Stimulated activated CD4-positive, alpha-beta T cell treated with anti-CD3 and anti-CD28 coated beads, Interleukin-15, amount 100 ng/mL, for 1 hour (primary cell): ENCODE measurements at regions not wholly inside any gene's neighbourhood (a gene's known extent, or its start where the extent isn't known, plus 50 kb on each side); places are given as distances from the start of the nearest gene placed in this dataset.

Experiments
- DNase-seq, 2 donors: peaks; one replicate each; pipeline ENCODE4 v3.0.0-alpha.2; 2020; ENCODE audit warnings: low read depth in 1 of 2, low spot score in 1 of 2

- no peak for DNase-seq
Observed at GRCh38 chr2:7826656-7827055, 855.2 kb upstream of the ID2 start.

GRCh38 chr2:7829241-7829640 lies 852.6 kb upstream of the ID2 start:
- DNase-seq = no peak

- DNase-seq = no peak
Observed at GRCh38 chr2:7830616-7831015, 851.2 kb upstream of the ID2 start.

GRCh38 chr2:7835151-7835550 lies 846.7 kb upstream of the ID2 start:
- DNase-seq = no peak

GRCh38 chr2:7835693-7836680 lies 845.9 kb upstream of the ID2 start:
- no peak for DNase-seq

GRCh38 chr2:7837237-7837760 lies 844.6 kb upstream of the ID2 start:
- no peak for DNase-seq

GRCh38 chr2:7838669-7839068 lies 843.2 kb upstream of the ID2 start:
- DNase-seq = no peak

GRCh38 chr2:7840651-7841380 lies 841.0 kb upstream of the ID2 start:
- DNase-seq = no peak

- no peak for DNase-seq
Observed at GRCh38 chr2:7841751-7842150, 840.1 kb upstream of the ID2 start.

GRCh38 chr2:7844414-7844965 lies 837.4 kb upstream of the ID2 start:
- DNase-seq = no peak

GRCh38 chr2:7845332-7845731 lies 836.5 kb upstream of the ID2 start:
- no peak for DNase-seq

- DNase-seq = no peak
Observed at GRCh38 chr2:7846607-7847006, 835.2 kb upstream of the ID2 start.

GRCh38 chr2:7847321-7847720 lies 834.5 kb upstream of the ID2 start:
- DNase-seq = no peak

GRCh38 chr2:7849027-7849426 lies 832.8 kb upstream of the ID2 start:
- DNase-seq = no peak

GRCh38 chr2:7849531-7849930 lies 832.3 kb upstream of the ID2 start:
- no peak for DNase-seq

- no peak for DNase-seq
Observed at GRCh38 chr2:7852546-7852945, 829.3 kb upstream of the ID2 start.

GRCh38 chr2:7857904-7858303 lies 824.0 kb upstream of the ID2 start:
- no peak for DNase-seq

GRCh38 chr2:7858624-7859023 lies 823.2 kb upstream of the ID2 start:
- no peak for DNase-seq

GRCh38 chr2:7860693-7861092 lies 821.2 kb upstream of the ID2 start:
- no peak for DNase-seq

- DNase-seq = no peak
Observed at GRCh38 chr2:7861910-7862702, 819.8 kb upstream of the ID2 start.

- DNase-seq = no peak
Observed at GRCh38 chr2:7866104-7866503, 815.8 kb upstream of the ID2 start.
